IMR-90 (cell line): ENCODE measurements at regions not wholly inside any gene's neighbourhood (a gene's known extent, or its start where the extent isn't known, plus 50 kb on each side); places are given as distances from the start of the nearest gene placed in this dataset.

Experiments
- ATAC-seq: fragments of 200-7000 bp; cut with Tn5 transposase; 2 replicates; pipeline ENCODE4 v1.9.1; 2020; ENCODE audit warnings: low read depth, mild to moderate bottlenecking, moderate library complexity
- BruUV-seq: library from RNA; stranded (reverse); fragments of 400-500 nt; replicated peaks from 2 replicates; lab custom pipeline; 2021; lab: Mats Ljungman, UMichigan
- CTCF ChIA-PET: fragments of 300-600 bp; formaldehyde crosslinking; extraction: SDS; loops from one replicate; lab custom pipeline; 2021; ENCODE audit warnings: antibody characterized with exemption; lab: Yijun Ruan, JAX
- POLR2A ChIA-PET: fragments of 300-600 bp; sonication (Branson Sonifier 250); formaldehyde crosslinking; loops from one replicate; lab custom pipeline; 2022; ENCODE audit warnings: antibody characterized with exemption; ENCODE audit not compliant: unreplicated experiment; lab: Charles Lee
- DNase-seq: peaks from one replicate; pipeline ENCODE4 v3.0.0; 2013
- H2AFZ ChIP-seq: replicated peaks from 2 replicates; pipeline ENCODE3; 2013; ENCODE audit warnings: low read length, mild to moderate bottlenecking; ENCODE audit not compliant: poor library complexity
- H2AK5ac ChIP-seq: 2 replicates; pipeline ENCODE4 v1.6.1; 2013; ENCODE audit warnings: low read depth, low read length, inconsistent platforms
- H2AK9ac ChIP-seq: replicated peaks from 2 replicates; pipeline ENCODE3; 2013; ENCODE audit warnings: mild to moderate bottlenecking, low read depth, low read length, moderate library complexity; ENCODE audit not compliant: poor library complexity
- H2BK120ac ChIP-seq: 2 replicates; pipeline ENCODE4 v1.6.1; 2013; ENCODE audit warnings: low read depth, low read length, inconsistent platforms
- H2BK15ac ChIP-seq: 3 replicates; pipeline ENCODE4 v1.6.1; 2013; ENCODE audit warnings: low read depth, low read length, inconsistent platforms
- H2BK20ac ChIP-seq: 2 replicates; pipeline ENCODE4 v1.6.1; 2013; ENCODE audit warnings: low read depth, mild to moderate bottlenecking, inconsistent platforms, low read length, moderate library complexity
- H2BK5ac ChIP-seq: 2 replicates; pipeline ENCODE4 v1.6.1; 2013; ENCODE audit warnings: mild to moderate bottlenecking, low read depth, low read length, inconsistent platforms; ENCODE audit not compliant: poor library complexity, severe bottlenecking
- H3K14ac ChIP-seq: replicated peaks from 2 replicates; pipeline ENCODE4 v1.6.1; 2013; ENCODE audit warnings: low read depth, low read length, inconsistent platforms
- H3K18ac ChIP-seq: 2 replicates; pipeline ENCODE4 v1.6.1; 2013; ENCODE audit warnings: low read depth, low read length, control low read depth
- H3K23ac ChIP-seq: 2 replicates; pipeline ENCODE4 v1.6.1; 2013; ENCODE audit warnings: low read depth, low read length, inconsistent platforms
- H3K27ac ChIP-seq: 2 replicates; pipeline ENCODE4 v1.5.1; 2013; ENCODE audit warnings: mild to moderate bottlenecking, control low read depth, low read length; ENCODE audit not compliant: insufficient read depth
- H3K27me3 ChIP-seq: 2 replicates; pipeline ENCODE4 v1.6.1; 2013; ENCODE audit warnings: low read length; ENCODE audit not compliant: control insufficient read depth, insufficient read depth
- H3K36me3 ChIP-seq: 2 replicates; pipeline ENCODE4 v1.6.1; 2013; ENCODE audit warnings: low read length, mixed read lengths; ENCODE audit not compliant: control insufficient read depth, insufficient read depth
- H3K4ac ChIP-seq: 2 replicates; pipeline ENCODE4 v1.6.1; 2013; ENCODE audit warnings: low read depth, low read length, inconsistent platforms
- H3K4me1 ChIP-seq: 2 replicates; pipeline ENCODE4 v1.6.1; 2013; ENCODE audit warnings: low read length, mixed read lengths; ENCODE audit not compliant: control insufficient read depth, insufficient read depth
- H3K4me2 ChIP-seq: 2 replicates; pipeline ENCODE4 v1.6.1; 2013; ENCODE audit warnings: low read depth, mild to moderate bottlenecking, control low read depth, low read length, moderate library complexity
- H3K4me3 ChIP-seq: 2 replicates; pipeline ENCODE4 v1.5.1; 2013; ENCODE audit warnings: low read depth, mild to moderate bottlenecking, control low read depth, low read length, moderate library complexity; ENCODE audit not compliant: insufficient read depth
- H3K56ac ChIP-seq: 2 replicates; pipeline ENCODE4 v1.6.1; 2013; ENCODE audit warnings: low read length, inconsistent platforms; ENCODE audit not compliant: insufficient read depth; ENCODE audit errors: extremely low read depth
- H3K79me1 ChIP-seq, 2 experiments: 2 replicates each; pipeline ENCODE4 v1.6.1; 2013; ENCODE audit warnings: low read length in 2 of 2, inconsistent platforms in 1 of 2, low read depth in 1 of 2
- H3K9ac ChIP-seq: 2 replicates; pipeline ENCODE4 v1.6.1; 2013; ENCODE audit warnings: low read depth, low read length, control low read depth
- H3K9me1 ChIP-seq: 2 replicates; pipeline ENCODE4 v1.6.1; 2013; ENCODE audit warnings: low read length, inconsistent platforms; ENCODE audit not compliant: insufficient read depth
- H3K9me3 ChIP-seq: 2 replicates; pipeline ENCODE4 v1.6.1; 2013; ENCODE audit warnings: low read length; ENCODE audit not compliant: control insufficient read depth, insufficient read depth
- H4K20me1 ChIP-seq: 2 replicates; pipeline ENCODE4 v1.6.1; 2013; ENCODE audit warnings: low read length, inconsistent platforms; ENCODE audit not compliant: insufficient read depth
- H4K5ac ChIP-seq: 2 replicates; pipeline ENCODE4 v1.6.1; 2013; ENCODE audit warnings: mild to moderate bottlenecking, low read depth, low read length, control low read depth
- H4K8ac ChIP-seq, 2 experiments: 2 replicates each; pipeline ENCODE4 v1.6.1; 2013; ENCODE audit warnings: low read depth in 2 of 2, low read length in 2 of 2, control low read depth in 1 of 2, inconsistent platforms in 1 of 2
- H4K91ac ChIP-seq: 2 replicates; pipeline ENCODE4 v1.6.1; 2013; ENCODE audit warnings: low read depth, low read length, inconsistent platforms; ENCODE audit not compliant: insufficient read depth
- MAFK ChIP-seq: IDR thresholded peaks from 2 replicates; pipeline ENCODE4 v1.6.1; 2012; ENCODE audit warnings: low read depth, low read length, improper control_type of control experiment
- NFE2L2 ChIP-seq: fragments of 150-350 bp; IDR thresholded peaks from 2 replicates; pipeline ENCODE4 v1.6.1; 2016; ENCODE audit warnings: low read depth, mild to moderate bottlenecking, low read length
- USF2 ChIP-seq: fragments of 150-350 bp; IDR thresholded peaks from 2 replicates; pipeline ENCODE4 v1.6.1; 2017; ENCODE audit warnings: mild to moderate bottlenecking, antibody characterized with exemption, low read length, low read depth
- WGBS, 2 experiments: methylation state at CpG; one replicate each; pipeline versions ENCODE4 v1.1.5 to v1.1.7; 2013; ENCODE audit warnings: missing lambda C conversion rate in 2 of 2; ENCODE audit not compliant: insufficient read length in 1 of 2; ENCODE audit errors: extremely low coverage in 2 of 2; 5-methylcytosine and 5-hydroxymethylcytosine counted together
- dilution Hi-C: fragments of 300-500 bp; cut with HindIII; formaldehyde crosslinking; loops from one replicate; pipeline ENCODE4 v1.14.3; 2018; ENCODE audit warnings: low sequenced_read_pairs; ENCODE audit not compliant: unreplicated experiment
- in situ Hi-C: fragments of 300-500 bp; cut with MboI; formaldehyde crosslinking; loops from 3 replicates; pipeline ENCODE4 v1.14.3; 2019; ENCODE audit warnings: low sequenced_read_pairs, inconsistent platforms, mixed read lengths
- intact Hi-C: fragments of 100-400 bp; cut with micrococcal nuclease; formaldehyde crosslinking; loops from 2 replicates; pipeline ENCODE4 v1.10.0; 2022

- Histone ChIP-seq H4K5ac (no peak overlapping the region), H4K8ac (no peak overlapping the region), H3K9me3 (peaks cover 33% of the 10 kb centered on the region), H2AK5ac (no peak overlapping the region), H3K4me2 (no peak overlapping the region), H2BK120ac (no peak overlapping the region), H3K9me1 (no peaks in the 10 kb centered on the region), H3K4me1 (no peaks in the 10 kb centered on the region), H3K4ac (no peak overlapping the region), H3K9ac (no peak overlapping the region), H4K91ac (no peak overlapping the region), H3K79me1 (no peaks in the 10 kb centered on the region), H3K27me3 (no peaks in the 10 kb centered on the region), H2BK20ac (no peak overlapping the region), H2BK5ac (no peak overlapping the region), H3K18ac (no peak overlapping the region), H2AFZ (no peak overlapping the region), H3K14ac (no peak overlapping the region), H4K20me1 (no peaks in the 10 kb centered on the region), H3K56ac (no peak overlapping the region), H3K36me3 (no peaks in the 10 kb centered on the region), H2BK15ac (no peak overlapping the region), H2AK9ac (no peak overlapping the region), H3K27ac (no peak overlapping the region), H3K4me3 (no peak overlapping the region), H3K23ac (no peak overlapping the region)
- in situ Hi-C loops (no loop called here), dilution Hi-C loops (no loop called here), intact Hi-C loops (no loop called here)
- no peak for ATAC-seq
- WGBS, 2 experiments: 78% methylated on average over 8 of the region's 13 CpGs; no CpG with 5 or more reads in 1 of the 2 experiments
- no peak for DNase-seq
- POLR2A ChIA-PET: no interaction called here
- BruUV-seq: no TSS peak
- TF ChIP-seq USF2 (no peak), NFE2L2 (no peak), MAFK (no peak)
- CTCF ChIA-PET: no interaction called here
These were observed 123.6 kb downstream of the IRX2 start for GRCh38 chr5:2627867-2628266.
